IMR-90 (cell line): ENCODE measurements at regions not wholly inside any gene's neighbourhood (a gene's known extent, or its start where the extent isn't known, plus 50 kb on each side); places are given as distances from the start of the nearest gene placed in this dataset.

Experiments
- ATAC-seq: fragments of 200-7000 bp; cut with Tn5 transposase; 2 replicates; pipeline ENCODE4 v1.9.1; 2020; ENCODE audit warnings: low read depth, mild to moderate bottlenecking, moderate library complexity
- BruUV-seq: library from RNA; stranded (reverse); fragments of 400-500 nt; replicated peaks from 2 replicates; lab custom pipeline; 2021; lab: Mats Ljungman, UMichigan
- CTCF ChIA-PET: fragments of 300-600 bp; formaldehyde crosslinking; extraction: SDS; loops from one replicate; lab custom pipeline; 2021; ENCODE audit warnings: antibody characterized with exemption; lab: Yijun Ruan, JAX
- POLR2A ChIA-PET: fragments of 300-600 bp; sonication (Branson Sonifier 250); formaldehyde crosslinking; loops from one replicate; lab custom pipeline; 2022; ENCODE audit warnings: antibody characterized with exemption; ENCODE audit not compliant: unreplicated experiment; lab: Charles Lee
- DNase-seq: peaks from one replicate; pipeline ENCODE4 v3.0.0; 2013
- H2AFZ ChIP-seq: replicated peaks from 2 replicates; pipeline ENCODE3; 2013; ENCODE audit warnings: low read length, mild to moderate bottlenecking; ENCODE audit not compliant: poor library complexity
- H2AK5ac ChIP-seq: 2 replicates; pipeline ENCODE4 v1.6.1; 2013; ENCODE audit warnings: low read depth, low read length, inconsistent platforms
- H2AK9ac ChIP-seq: replicated peaks from 2 replicates; pipeline ENCODE3; 2013; ENCODE audit warnings: mild to moderate bottlenecking, low read depth, low read length, moderate library complexity; ENCODE audit not compliant: poor library complexity
- H2BK120ac ChIP-seq: 2 replicates; pipeline ENCODE4 v1.6.1; 2013; ENCODE audit warnings: low read depth, low read length, inconsistent platforms
- H2BK15ac ChIP-seq: 3 replicates; pipeline ENCODE4 v1.6.1; 2013; ENCODE audit warnings: low read depth, low read length, inconsistent platforms
- H2BK20ac ChIP-seq: 2 replicates; pipeline ENCODE4 v1.6.1; 2013; ENCODE audit warnings: low read depth, mild to moderate bottlenecking, inconsistent platforms, low read length, moderate library complexity
- H2BK5ac ChIP-seq: 2 replicates; pipeline ENCODE4 v1.6.1; 2013; ENCODE audit warnings: mild to moderate bottlenecking, low read depth, low read length, inconsistent platforms; ENCODE audit not compliant: poor library complexity, severe bottlenecking
- H3K14ac ChIP-seq: replicated peaks from 2 replicates; pipeline ENCODE4 v1.6.1; 2013; ENCODE audit warnings: low read depth, low read length, inconsistent platforms
- H3K18ac ChIP-seq: 2 replicates; pipeline ENCODE4 v1.6.1; 2013; ENCODE audit warnings: low read depth, low read length, control low read depth
- H3K23ac ChIP-seq: 2 replicates; pipeline ENCODE4 v1.6.1; 2013; ENCODE audit warnings: low read depth, low read length, inconsistent platforms
- H3K27ac ChIP-seq: 2 replicates; pipeline ENCODE4 v1.5.1; 2013; ENCODE audit warnings: mild to moderate bottlenecking, control low read depth, low read length; ENCODE audit not compliant: insufficient read depth
- H3K27me3 ChIP-seq: 2 replicates; pipeline ENCODE4 v1.6.1; 2013; ENCODE audit warnings: low read length; ENCODE audit not compliant: control insufficient read depth, insufficient read depth
- H3K36me3 ChIP-seq: 2 replicates; pipeline ENCODE4 v1.6.1; 2013; ENCODE audit warnings: low read length, mixed read lengths; ENCODE audit not compliant: control insufficient read depth, insufficient read depth
- H3K4ac ChIP-seq: 2 replicates; pipeline ENCODE4 v1.6.1; 2013; ENCODE audit warnings: low read depth, low read length, inconsistent platforms
- H3K4me1 ChIP-seq: 2 replicates; pipeline ENCODE4 v1.6.1; 2013; ENCODE audit warnings: low read length, mixed read lengths; ENCODE audit not compliant: control insufficient read depth, insufficient read depth
- H3K4me2 ChIP-seq: 2 replicates; pipeline ENCODE4 v1.6.1; 2013; ENCODE audit warnings: low read depth, mild to moderate bottlenecking, control low read depth, low read length, moderate library complexity
- H3K4me3 ChIP-seq: 2 replicates; pipeline ENCODE4 v1.5.1; 2013; ENCODE audit warnings: low read depth, mild to moderate bottlenecking, control low read depth, low read length, moderate library complexity; ENCODE audit not compliant: insufficient read depth
- H3K56ac ChIP-seq: 2 replicates; pipeline ENCODE4 v1.6.1; 2013; ENCODE audit warnings: low read length, inconsistent platforms; ENCODE audit not compliant: insufficient read depth; ENCODE audit errors: extremely low read depth
- H3K79me1 ChIP-seq, 2 experiments: 2 replicates each; pipeline ENCODE4 v1.6.1; 2013; ENCODE audit warnings: low read length in 2 of 2, inconsistent platforms in 1 of 2, low read depth in 1 of 2
- H3K9ac ChIP-seq: 2 replicates; pipeline ENCODE4 v1.6.1; 2013; ENCODE audit warnings: low read depth, low read length, control low read depth
- H3K9me1 ChIP-seq: 2 replicates; pipeline ENCODE4 v1.6.1; 2013; ENCODE audit warnings: low read length, inconsistent platforms; ENCODE audit not compliant: insufficient read depth
- H3K9me3 ChIP-seq: 2 replicates; pipeline ENCODE4 v1.6.1; 2013; ENCODE audit warnings: low read length; ENCODE audit not compliant: control insufficient read depth, insufficient read depth
- H4K20me1 ChIP-seq: 2 replicates; pipeline ENCODE4 v1.6.1; 2013; ENCODE audit warnings: low read length, inconsistent platforms; ENCODE audit not compliant: insufficient read depth
- H4K5ac ChIP-seq: 2 replicates; pipeline ENCODE4 v1.6.1; 2013; ENCODE audit warnings: mild to moderate bottlenecking, low read depth, low read length, control low read depth
- H4K8ac ChIP-seq, 2 experiments: 2 replicates each; pipeline ENCODE4 v1.6.1; 2013; ENCODE audit warnings: low read depth in 2 of 2, low read length in 2 of 2, control low read depth in 1 of 2, inconsistent platforms in 1 of 2
- H4K91ac ChIP-seq: 2 replicates; pipeline ENCODE4 v1.6.1; 2013; ENCODE audit warnings: low read depth, low read length, inconsistent platforms; ENCODE audit not compliant: insufficient read depth
- CTCF ChIP-seq: conservative IDR thresholded peaks from 2 replicates; pipeline ENCODE4 v1.5.1; 2012; ENCODE audit warnings: mild to moderate bottlenecking, low read depth, low read length, improper control_type of control experiment
- ELK1 ChIP-seq: fragments of 150-350 bp; IDR thresholded peaks from 2 replicates; pipeline ENCODE4 v1.6.1; 2016; ENCODE audit warnings: low read depth, mild to moderate bottlenecking, low read length, moderate library complexity, borderline replicate concordance
- NFE2L2 ChIP-seq: fragments of 150-350 bp; IDR thresholded peaks from 2 replicates; pipeline ENCODE4 v1.6.1; 2016; ENCODE audit warnings: low read depth, mild to moderate bottlenecking, low read length
- SMC3 ChIP-seq: fragments of 150-350 bp; IDR thresholded peaks from 2 replicates; pipeline ENCODE4 v1.6.1; 2016; ENCODE audit warnings: low read depth, mild to moderate bottlenecking, antibody characterized with exemption, low read length, moderate library complexity
- USF2 ChIP-seq: fragments of 150-350 bp; IDR thresholded peaks from 2 replicates; pipeline ENCODE4 v1.6.1; 2017; ENCODE audit warnings: mild to moderate bottlenecking, antibody characterized with exemption, low read length, low read depth
- WGBS, 2 experiments: methylation state at CpG; one replicate each; pipeline versions ENCODE4 v1.1.5 to v1.1.7; 2013; ENCODE audit warnings: missing lambda C conversion rate in 2 of 2; ENCODE audit not compliant: insufficient read length in 1 of 2; ENCODE audit errors: extremely low coverage in 2 of 2; 5-methylcytosine and 5-hydroxymethylcytosine counted together
- dilution Hi-C: fragments of 300-500 bp; cut with HindIII; formaldehyde crosslinking; loops from one replicate; pipeline ENCODE4 v1.14.3; 2018; ENCODE audit warnings: low sequenced_read_pairs; ENCODE audit not compliant: unreplicated experiment
- in situ Hi-C: fragments of 300-500 bp; cut with MboI; formaldehyde crosslinking; loops from 3 replicates; pipeline ENCODE4 v1.14.3; 2019; ENCODE audit warnings: low sequenced_read_pairs, inconsistent platforms, mixed read lengths
- intact Hi-C: fragments of 100-400 bp; cut with micrococcal nuclease; formaldehyde crosslinking; loops from 2 replicates; pipeline ENCODE4 v1.10.0; 2022

- Histone ChIP-seq H2AK5ac (peak overlapping the region; percentile 25; the same call in 1 of the 2 replicates), H3K27ac (no peak overlapping the region), H3K9me3 (no peaks in the 10 kb centered on the region), H3K18ac (peak overlapping the region; percentile 97), H3K9me1 (no peaks in the 10 kb centered on the region; the same call in 1 of the 2 replicates), H2BK15ac (peak overlapping the region; percentile 74; the same call in 1 of the 3 replicates), H2AFZ (no peak overlapping the region), H2AK9ac (no peak overlapping the region), H3K9ac (no peak overlapping the region), H2BK20ac (peak overlapping the region; percentile 39), H3K56ac (no peak overlapping the region), H3K4me1 (peaks cover 2% of the 10 kb centered on the region; the same call in 1 of the 2 replicates), H3K27me3 (no peaks in the 10 kb centered on the region), H3K79me1 (no peaks in the 10 kb centered on the region), H3K23ac (no peak overlapping the region), H2BK5ac (peak overlapping the region; percentile 62), H4K91ac (no peak overlapping the region), H3K36me3 (no peaks in the 10 kb centered on the region), H3K4me2 (no peak overlapping the region), H2BK120ac (no peak overlapping the region), H4K20me1 (no peaks in the 10 kb centered on the region), H3K4ac (peak overlapping the region; percentile 4; the same call in 1 of the 2 replicates), H4K8ac (peak overlapping the region in 1 of 2 experiments; percentile 40; a peak in 1 of 4 replicates), H3K4me3 (no peak overlapping the region), H4K5ac (peak overlapping the region; percentile 48; the same call in 1 of the 2 replicates), H3K14ac (peak overlapping the region; percentile 74; the same call in 1 of the 2 replicates)
- BruUV-seq, result no TSS peak
- in situ Hi-C loops, result no loop called here
- DNase-seq (no peak), ATAC-seq (no peak)
- dilution Hi-C loops, result no loop called here
- ChIA-PET CTCF (no interaction called here), POLR2A (no interaction called here)
- WGBS, 2 experiments, result no CpG with 5 or more reads among the region's 4 CpGs
- TF ChIP-seq CTCF, result no peak
- TF ChIP-seq USF2, result no peak
- no peak for TF ChIP-seq ELK1
- TF ChIP-seq NFE2L2, result no peak
- no peak for TF ChIP-seq SMC3
- intact Hi-C loops, result loop anchor here (5.0 kb wide), 1 partner anchor 236 kb away; the partner anchor contains the start of gene PTGER4
These were observed 238.0 kb upstream of the PTGER4 start for GRCh38 chr5:40441733-40442132.
